KBM-7 (cell line): ENCODE measurements at regions not wholly inside any gene's neighbourhood (a gene's known extent, or its start where the extent isn't known, plus 50 kb on each side); places are given as distances from the start of the nearest gene placed in this dataset.
"Not testable (repeated sequence)": the region's sequence is repeated elsewhere in the genome, so short reads cannot be mapped to it uniquely, and the experiment has no call there.

Experiments
- DNase-seq: peaks from one replicate; pipeline ENCODE4 v3.0.0-alpha.2; 2015
- in situ Hi-C: fragments of 300-500 bp; cut with MboI; formaldehyde crosslinking; loops from 2 replicates; pipeline ENCODE4 v1.14.3; 2020; ENCODE audit warnings: low sequenced_read_pairs, low pct_unique_long_range_greater_than_20kb, mixed read lengths

DNA sequence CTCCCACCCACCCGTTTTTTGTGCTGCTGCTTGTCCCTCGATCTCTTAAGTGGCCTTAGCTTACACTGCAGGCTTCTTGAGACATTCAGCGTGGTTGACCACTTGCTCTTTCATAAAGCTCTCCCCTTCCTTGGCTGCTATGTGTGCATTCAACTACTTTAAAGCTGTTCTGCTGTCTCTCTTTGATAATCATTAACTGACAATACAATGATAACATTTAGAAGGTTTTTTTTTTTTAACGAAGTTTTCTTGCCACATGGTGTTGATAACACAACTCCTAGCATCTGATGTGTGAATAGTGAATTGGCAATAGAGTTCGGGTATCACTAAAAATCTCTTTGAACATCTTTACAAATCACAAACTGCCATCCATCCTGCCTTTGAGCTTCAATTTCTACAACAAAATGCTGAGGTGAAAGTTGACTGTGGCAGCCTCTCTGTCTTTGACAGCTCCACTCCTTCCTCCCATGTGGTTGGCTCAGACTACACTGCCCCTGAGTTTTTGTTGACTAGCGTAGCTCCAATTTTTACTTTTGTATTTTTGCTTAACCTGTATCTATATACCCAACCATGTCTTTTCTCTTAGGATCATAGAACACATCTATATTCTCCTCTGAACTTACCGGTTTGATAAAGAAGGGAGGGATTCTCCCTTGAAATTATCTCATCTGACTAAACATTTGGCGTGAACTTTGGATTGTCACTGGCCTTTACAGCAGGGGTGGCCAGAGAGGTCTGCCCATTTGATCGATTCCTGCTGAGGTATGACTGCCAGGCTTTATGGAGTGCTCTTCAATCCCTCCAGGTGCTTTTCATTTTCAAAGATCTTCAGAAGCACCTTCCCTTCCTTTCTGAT, 409.4 kb upstream of the CD180 start:
- in situ Hi-C loops = no loop called here
- no peak for DNase-seq

DNA sequence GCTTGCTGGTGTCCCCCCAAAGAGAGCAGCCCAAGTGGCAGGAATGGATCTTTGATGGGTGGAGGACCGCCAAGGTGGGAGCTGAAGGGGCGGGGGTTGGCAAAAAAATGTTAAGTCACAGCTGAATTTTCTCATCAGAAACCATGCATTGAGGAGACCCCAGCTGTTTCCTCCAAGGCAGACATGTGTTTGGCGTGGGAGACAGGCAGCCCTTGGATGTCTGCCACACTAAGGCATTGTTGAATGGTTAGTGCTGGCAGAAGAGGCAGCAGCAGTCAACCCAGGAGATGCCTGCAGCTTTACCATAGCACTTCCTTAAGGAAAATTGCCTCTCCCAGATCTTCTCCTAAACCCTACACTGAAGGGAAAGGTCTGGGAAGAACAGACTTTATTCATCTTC, 394.9 kb upstream of the CD180 start:
- in situ Hi-C loops = no loop called here
- no peak for DNase-seq

DNA sequence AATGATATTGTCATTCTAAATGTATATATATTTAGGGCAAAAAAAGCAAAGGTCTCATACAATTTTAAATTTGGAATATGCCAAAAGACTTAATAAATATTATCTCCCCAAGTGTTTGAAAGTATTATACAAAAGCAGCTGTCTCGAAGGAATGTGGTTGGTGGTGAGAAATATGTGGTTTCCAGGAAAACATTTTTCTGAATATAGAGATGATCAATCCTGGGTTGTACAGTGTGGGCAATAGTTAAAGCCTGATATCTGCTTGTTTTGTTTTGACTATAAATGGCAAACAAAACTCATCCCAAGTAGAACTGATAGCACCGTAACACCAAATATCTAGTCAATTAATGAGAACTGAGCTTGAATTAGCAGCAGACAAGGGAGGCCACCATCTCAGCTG, 391.8 kb upstream of the CD180 start:
- in situ Hi-C loops = no loop called here
- DNase-seq = no peak

DNA sequence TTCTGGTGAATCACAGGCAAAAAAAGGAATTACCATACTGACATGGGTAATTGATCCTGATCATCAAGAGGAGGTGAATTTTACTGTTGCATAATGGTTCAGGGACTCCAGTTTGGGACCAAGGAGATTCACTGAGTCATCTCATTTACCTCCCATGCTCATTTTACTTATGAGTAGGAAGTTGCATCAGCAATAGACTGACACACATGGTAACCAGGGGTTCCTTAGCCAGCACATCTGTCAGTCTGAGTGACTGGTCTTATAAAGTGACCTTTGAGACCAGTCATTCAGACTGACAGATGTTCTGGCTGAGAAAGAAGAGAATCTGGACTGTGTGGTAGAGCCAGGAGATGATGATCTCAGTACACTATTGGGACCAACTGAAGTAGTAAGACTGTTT, 384.6 kb upstream of the CD180 start:
- no peak for DNase-seq
- in situ Hi-C loops = no loop called here

DNA sequence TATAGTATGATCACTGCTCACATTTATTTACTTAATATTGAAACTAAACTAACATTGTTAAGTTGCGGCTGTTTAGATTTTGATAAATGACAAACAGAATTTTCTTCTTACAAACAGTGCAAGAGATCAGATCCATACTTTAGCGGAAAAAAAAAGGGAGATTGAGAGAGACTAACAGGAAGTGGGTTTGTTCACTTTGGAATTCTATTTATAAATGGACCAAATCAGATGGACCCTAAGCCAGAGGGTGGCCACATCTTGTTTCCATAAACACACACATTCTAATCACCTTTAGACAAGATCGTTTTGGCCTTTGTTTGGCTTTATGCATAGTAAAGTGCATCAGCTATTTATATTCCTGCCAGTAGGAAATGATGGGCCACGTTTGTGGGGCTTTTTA, 381.4 kb upstream of the CD180 start:
- in situ Hi-C loops = no loop called here
- DNase-seq = no peak

DNA sequence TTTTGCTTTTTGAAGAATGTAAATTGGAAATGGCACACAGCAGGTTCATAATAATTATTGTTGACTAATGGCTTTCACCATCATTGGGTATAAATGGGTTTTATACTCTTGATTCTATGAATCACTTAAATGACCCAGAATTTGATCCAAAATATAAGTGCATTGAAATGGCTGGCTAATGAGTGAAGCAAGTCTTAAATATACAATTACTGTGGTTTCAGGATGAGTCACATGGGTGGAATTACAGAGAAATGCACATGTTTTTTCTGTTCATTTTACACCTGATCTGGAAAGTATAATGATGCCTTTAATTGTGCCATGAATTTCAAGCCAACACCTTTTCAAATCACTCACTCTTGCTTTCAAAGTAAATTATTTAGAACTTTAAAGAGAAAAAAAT, 380.8 kb upstream of the CD180 start:
- no peak for DNase-seq
- in situ Hi-C loops = no loop called here

DNA sequence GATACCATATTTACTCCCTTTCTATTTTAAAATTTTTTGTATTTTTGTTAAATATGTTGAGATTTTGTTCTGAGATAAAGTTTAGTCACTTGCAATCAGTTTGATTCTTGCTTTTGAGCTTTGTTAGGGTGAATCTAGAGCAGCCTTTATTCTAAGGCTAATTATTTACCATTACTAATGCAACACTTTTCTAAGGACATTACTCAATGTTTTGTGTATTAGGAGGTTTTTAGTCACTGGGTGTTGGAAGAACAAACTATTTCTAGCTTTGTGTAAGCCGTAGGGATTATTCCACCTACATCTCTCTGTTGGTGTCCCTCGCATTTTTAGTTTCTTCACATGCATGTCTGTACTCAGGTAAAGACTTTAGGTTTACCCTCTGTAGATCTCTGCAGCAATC, 379.5 kb upstream of the CD180 start:
- in situ Hi-C loops = no loop called here
- no peak for DNase-seq

DNA sequence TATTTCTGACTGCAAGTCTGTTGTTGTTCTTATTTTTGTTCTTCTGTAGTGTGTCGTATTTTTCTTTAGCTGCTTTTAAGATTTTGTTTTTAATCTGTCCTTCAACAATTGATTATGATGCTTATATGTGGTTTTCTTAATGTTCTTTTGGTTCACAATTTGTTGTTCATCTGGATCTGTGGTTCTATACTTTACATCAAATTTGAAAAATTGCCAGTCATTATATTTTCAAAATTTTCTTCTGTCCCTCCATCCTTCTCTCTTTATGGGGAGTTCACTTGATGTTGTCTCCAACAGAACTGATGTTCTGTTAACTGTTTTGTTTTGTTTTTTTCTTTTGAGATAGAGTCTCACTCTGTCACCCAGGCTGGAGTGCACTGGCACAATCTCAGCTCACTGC, 378.5 kb upstream of the CD180 start:
- in situ Hi-C loops = no loop called here
- DNase-seq = no peak

DNA sequence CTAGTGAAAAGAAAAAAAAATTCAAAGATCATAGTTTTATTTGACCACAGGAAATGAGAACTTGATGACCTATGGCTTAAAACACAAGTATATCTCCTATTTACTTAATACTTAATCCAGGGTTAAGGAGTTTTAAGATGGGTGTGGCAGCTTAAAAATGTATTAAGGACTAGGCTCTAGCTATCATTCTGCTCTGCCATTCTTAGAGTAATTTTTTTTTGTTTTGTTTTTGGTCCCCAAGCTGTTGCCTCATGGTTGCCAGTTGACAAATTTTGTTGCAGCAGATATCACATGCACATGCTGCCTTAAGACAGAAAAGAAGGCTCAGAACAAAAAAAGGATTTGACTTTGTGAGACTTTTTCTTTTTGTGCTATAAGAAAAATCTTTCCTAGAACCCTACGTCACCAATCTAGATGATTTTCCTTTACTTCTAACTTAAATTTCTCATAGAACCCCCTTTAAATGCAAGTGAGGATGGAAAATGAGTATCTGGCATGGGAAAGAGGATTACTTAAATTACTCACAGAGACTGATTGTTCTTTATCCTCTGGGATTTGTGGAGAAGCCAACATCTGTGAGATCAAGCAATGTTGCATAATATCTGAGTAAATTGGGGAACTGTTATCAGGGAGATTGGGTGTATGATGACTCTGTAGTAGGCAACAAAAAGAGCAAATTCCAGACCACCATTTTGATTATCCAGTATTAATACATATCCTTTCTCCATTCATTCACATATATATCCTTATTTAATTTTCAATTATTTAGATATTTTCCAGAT, 364.7 kb upstream of the CD180 start:
- in situ Hi-C loops = no loop called here
- DNase-seq = no peak

DNA sequence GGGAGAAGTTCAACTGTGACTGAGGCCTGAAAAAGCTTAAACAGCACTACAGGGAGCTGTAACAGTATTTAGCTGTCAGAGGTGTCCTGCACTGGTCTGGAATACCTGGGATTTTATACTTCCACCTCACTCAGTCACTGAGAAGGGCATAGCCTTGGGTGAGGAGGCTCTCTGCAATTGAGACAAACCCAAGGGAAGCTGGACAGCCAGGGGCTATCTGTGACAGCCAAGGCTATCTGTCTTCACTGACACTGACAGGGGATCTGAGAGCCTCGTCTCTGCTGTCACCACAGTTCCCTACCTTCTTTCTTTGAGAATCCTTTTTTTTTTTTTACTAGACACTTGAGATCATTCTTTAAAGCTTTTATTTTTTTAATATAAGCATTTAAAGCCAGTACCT, 356.2 kb upstream of the CD180 start:
- in situ Hi-C loops = no loop called here
- no peak for DNase-seq

DNA sequence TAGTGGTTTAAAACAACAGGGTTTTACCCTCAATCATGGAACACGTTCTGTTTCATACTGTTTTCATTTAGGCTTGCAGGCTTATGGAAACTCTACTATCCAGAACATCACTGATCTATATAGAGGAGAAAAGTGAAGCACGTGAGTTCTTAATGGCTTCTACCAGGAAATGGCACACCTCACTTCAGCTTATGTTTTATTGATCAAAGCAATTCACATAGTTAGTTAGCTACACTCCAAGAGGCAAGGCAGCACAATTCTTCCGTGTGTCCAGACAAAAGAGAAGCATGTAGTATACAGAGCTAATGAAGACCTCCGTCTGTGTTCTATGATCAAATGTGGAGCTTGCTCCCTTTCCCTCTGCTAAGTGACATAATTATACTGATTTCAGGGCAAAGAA, 353.3 kb upstream of the CD180 start:
- in situ Hi-C loops = no loop called here
- no peak for DNase-seq

DNA sequence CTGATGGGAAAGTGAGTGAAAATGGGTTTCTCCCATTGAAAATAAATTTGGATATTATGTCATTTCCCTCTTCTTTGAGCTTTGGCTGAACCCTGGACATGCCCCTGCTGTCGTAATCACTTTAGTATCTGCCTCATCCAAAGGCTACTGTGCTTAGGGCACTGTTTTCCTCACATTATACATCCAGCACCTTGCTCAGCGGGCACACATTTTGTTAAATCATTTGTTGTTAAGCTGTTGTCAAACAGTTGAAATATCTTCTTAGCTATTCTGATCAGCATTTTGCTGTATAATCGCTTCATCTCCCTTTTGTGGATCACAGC, 352.7 kb upstream of the CD180 start:
- in situ Hi-C loops = no loop called here
- DNase-seq = no peak

DNA sequence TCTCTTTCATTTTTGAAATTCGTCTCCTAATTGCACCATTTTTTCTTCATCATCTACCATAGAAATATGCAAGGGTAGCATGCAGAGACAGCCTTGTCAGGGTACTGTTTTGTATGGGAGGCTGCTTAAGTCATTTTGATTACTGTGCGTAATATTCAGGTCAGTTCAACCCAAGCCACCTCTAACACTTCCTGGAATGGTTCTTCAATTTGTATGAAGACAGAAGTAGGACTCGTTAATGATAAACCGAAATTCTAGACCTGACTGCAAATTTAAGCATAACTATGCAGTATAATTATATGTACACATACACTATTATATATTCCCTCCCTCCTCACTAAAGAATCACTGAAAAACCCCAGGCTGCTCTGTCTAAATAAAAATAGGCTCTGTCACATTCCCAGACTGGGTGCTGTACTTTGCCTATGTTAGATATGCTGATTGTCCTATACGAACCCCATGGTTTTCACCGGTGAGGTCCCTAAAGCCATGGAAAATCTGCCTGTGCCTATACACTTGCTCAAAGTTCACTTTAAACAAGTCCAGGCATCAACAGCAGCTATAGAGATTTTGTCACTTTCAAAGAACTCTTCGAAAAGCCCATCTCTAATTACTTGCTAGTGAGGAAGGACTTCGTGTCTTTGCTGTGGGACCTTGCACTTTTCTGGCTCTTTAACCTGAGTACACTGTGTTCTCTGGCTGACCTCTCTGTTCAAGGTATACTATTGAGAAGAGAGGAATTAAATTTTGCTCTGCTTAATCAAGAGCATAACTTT, 352.1 kb upstream of the CD180 start:
- in situ Hi-C loops = no loop called here
- no peak for DNase-seq

DNA sequence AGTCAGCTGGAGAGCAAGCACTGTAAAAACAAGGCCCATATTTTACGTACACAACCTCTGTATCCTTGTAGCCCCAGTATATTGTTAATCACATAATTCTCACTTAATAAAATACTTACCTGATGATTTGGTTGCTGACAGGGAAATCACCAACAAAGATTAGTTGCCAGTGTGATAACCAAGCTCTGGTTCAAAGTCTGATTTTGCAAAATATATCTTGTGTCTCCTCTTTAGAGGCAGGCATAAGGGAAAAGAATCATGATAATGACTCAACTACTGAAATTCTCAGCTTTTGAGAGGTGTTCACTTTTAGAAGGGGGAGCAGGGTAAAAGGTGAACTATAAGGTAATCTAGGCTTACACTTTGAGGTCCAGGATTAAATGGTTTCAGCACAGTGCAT, 351.1 kb upstream of the CD180 start:
- in situ Hi-C loops = no loop called here
- no peak for DNase-seq

DNA sequence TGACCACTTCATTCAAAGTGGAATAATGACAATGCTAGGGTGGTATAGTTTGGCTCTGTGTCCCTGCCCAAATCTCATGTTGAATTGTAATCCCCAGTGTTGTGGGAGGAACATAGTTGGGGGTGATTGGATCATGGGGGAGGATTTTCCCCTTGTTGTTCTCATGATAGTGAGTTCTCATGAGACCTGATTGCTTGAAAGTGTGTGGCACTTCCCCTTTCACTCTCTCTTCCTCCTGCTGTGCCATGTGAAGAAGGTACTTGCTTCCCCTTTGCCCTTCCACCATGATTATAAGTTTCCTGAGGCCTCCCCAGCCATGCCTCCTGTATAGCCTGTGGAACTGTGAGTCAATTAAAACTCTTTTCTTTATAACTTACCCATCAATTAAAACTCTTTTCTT, 348.3 kb upstream of the CD180 start:
- peak; percentile 60 for DNase-seq
- in situ Hi-C loops = not testable (repeated sequence)

DNA sequence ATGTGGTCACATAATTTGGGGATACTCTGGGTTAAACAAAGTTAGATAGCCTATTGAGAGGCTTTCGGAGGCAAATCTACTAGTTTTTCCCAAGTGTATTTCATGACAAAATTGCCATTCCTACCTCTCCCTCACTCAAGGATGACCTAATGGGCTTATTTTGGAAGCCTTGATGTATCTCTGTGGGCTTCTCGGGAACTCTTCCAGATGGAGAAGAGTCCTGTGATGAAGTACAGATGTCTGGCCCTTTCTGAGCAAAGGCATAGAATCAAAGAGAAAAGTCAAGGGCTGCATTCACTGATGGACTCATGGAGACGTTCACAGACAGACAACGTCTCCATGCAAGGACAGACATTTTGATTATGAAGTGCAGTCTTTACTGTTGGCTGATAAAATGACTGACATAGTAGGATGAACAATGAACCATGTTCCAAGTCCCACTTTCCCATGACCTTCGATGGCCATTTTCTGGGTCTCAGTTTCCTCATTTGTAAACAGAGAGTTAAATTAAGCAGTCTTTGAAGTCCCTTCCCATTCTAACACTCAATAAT, 347.2 kb upstream of the CD180 start:
- no peak for DNase-seq
- in situ Hi-C loops = no loop called here

DNA sequence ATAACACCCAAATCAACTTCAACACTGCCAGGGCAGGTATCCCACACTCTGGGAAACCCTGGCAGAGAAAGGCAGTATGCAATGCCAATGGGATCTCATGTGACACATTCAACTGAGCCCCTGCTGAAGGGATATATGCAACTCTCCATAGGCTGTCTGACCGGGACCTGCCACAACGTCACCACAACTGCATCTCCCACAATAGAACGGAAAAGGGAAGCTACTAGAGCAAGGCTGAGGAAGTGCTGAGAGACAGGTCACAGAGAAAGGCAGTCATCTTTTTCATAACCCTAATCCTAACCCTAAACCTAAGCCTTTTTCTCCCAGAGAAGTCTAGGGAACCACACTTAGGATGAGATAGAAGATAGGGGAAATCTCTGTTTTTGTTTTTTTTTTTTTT, 345.9 kb upstream of the CD180 start:
- in situ Hi-C loops = no loop called here
- peak; percentile 62 for DNase-seq

DNA sequence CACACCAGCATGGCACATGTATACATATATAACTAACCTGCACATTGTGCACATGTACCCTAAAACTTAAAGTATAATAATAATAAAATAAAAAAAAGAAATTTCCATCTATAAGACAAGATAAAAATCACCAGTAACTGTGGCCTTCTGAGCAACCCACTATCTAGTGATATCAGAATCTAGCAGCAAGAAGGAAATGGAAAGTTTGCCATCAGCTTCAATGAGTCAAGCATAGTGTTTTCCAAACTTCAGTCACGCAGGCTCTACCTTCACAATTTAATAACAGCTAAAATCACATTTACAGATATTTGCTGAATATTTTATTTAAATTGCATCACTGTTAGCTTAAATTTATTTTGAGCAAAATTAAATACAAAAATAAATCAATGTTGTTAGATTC, 345.3 kb upstream of the CD180 start:
- in situ Hi-C loops = no loop called here
- DNase-seq = no peak

DNA sequence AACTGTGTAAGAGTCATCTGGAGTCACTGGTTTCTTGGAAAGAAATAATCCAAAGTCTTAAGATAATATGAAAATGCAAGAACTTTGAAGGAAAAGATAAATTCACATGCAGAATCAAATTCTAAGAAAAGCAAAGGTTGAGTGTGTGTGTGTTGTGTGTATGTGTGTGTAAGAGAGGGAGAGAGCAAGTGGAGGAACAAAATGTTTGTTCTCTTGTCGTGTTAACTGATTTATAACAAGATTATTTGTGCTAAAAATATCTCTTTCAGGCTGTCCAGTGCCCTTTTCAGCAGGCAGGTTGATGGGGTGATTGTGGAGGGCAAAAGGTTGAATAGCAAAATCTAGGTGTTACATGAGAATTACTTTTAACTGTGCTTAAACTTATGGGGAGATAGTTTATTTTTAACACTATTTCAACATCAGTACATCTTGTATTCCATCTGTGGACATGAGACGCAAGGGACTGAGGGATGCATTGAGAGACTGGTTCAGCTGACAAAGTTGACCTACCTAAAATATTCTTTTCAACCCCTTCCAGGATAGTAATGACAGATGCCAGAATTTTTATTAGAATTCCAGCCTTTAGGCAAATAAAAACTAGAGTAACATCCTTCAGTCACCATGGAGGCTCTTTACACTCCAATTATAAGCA, 342.4 kb upstream of the CD180 start:
- in situ Hi-C loops = no loop called here

More for the DNA sequence above, 342.4 kb upstream of the CD180 start:
- no peak for DNase-seq
